Common myeloid progenitor, CD34-positive (primary cell): ENCODE measurements at regions not wholly inside any gene's neighbourhood (a gene's known extent, or its start where the extent isn't known, plus 50 kb on each side); places are given as distances from the start of the nearest gene placed in this dataset.

Source experiments
- CTCF ChIA-PET: fragments of 350-600 bp; sonication (Branson Sonifier 250); formaldehyde crosslinking; loops from one replicate; lab custom pipeline; 2021; ENCODE audit warnings: antibody characterized with exemption; lab: Charles Lee
- POLR2A ChIA-PET: fragments of 350-600 bp; sonication (Branson Sonifier 250); formaldehyde crosslinking; loops from one replicate; lab custom pipeline; 2021; ENCODE audit warnings: antibody characterized with exemption; lab: Charles Lee
- DNase-seq, 3 donors: peaks; one replicate each; pipeline versions ENCODE4 v3.0.0 to v3.0.0-alpha.2; 2013
- H3K27ac ChIP-seq, 2 experiments: 1 replicate in 1 of 2; 2 replicates in 1 of 2; pipeline ENCODE4 v1.7.0; 2013; ENCODE audit warnings: inconsistent platforms in 2 of 2, low read length in 2 of 2, mild to moderate bottlenecking in 2 of 2, low read depth in 1 of 2, moderate library complexity in 1 of 2; ENCODE audit not compliant: severe bottlenecking in 2 of 2, insufficient read depth in 1 of 2, poor library complexity in 1 of 2
- H3K27me3 ChIP-seq, 5 experiments: replicated peaks in 2 of 5; 1 replicate in 3 of 5; 2 replicates in 2 of 5; pipeline versions ENCODE4 v1.6.1 to v1.7.0; 2013; ENCODE audit warnings: low read length in 4 of 5, mild to moderate bottlenecking in 2 of 5, moderate library complexity in 2 of 5, inconsistent platforms in 1 of 5; ENCODE audit not compliant: insufficient read depth in 5 of 5, control insufficient read depth in 4 of 5
- H3K36me3 ChIP-seq, 4 experiments: 1 replicate in 2 of 4; 2 replicates in 2 of 4; pipeline versions ENCODE4 v1.6.1 to v1.7.0; 2013; ENCODE audit warnings: low read length in 3 of 4, control low read depth in 1 of 4, mild to moderate bottlenecking in 1 of 4; ENCODE audit not compliant: control insufficient read depth in 4 of 4, insufficient read depth in 4 of 4
- H3K4me1 ChIP-seq, 4 experiments: 1 replicate in 3 of 4; 2 replicates in 1 of 4; pipeline versions ENCODE4 v1.6.1 to v1.7.1; 2013; ENCODE audit warnings: low read length in 3 of 4, mild to moderate bottlenecking in 3 of 4, control low read depth in 1 of 4, inconsistent platforms in 1 of 4, moderate library complexity in 1 of 4; ENCODE audit not compliant: control insufficient read depth in 4 of 4, insufficient read depth in 4 of 4; ENCODE audit errors: control extremely low read depth in 1 of 4
- H3K4me3 ChIP-seq, 7 experiments: 1 replicate in 4 of 7; 2 replicates in 3 of 7; pipeline versions ENCODE4 v1.5.1 to v1.7.0; 2013; ENCODE audit warnings: mild to moderate bottlenecking in 7 of 7, low read length in 6 of 7, moderate library complexity in 6 of 7, inconsistent platforms in 2 of 7, low read depth in 2 of 7, control low read depth in 1 of 7; ENCODE audit not compliant: insufficient read depth in 4 of 7, control insufficient read depth in 1 of 7; ENCODE audit errors: extremely low read depth in 1 of 7
- H3K9me3 ChIP-seq, 5 experiments: 1 replicate in 4 of 5; 2 replicates in 1 of 5; pipeline versions ENCODE4 v1.6.1 to v1.7.1; 2013; ENCODE audit warnings: low read length in 4 of 5, mild to moderate bottlenecking in 2 of 5, inconsistent platforms in 1 of 5, low read depth in 1 of 5, moderate library complexity in 1 of 5; ENCODE audit not compliant: control insufficient read depth in 4 of 5, insufficient read depth in 2 of 5; ENCODE audit errors: control extremely low read depth in 1 of 5
- WGBS: methylation state at CpG from one replicate; pipeline ENCODE4 v1.1.5; 2013; ENCODE audit not compliant: insufficient coverage; 5-methylcytosine and 5-hydroxymethylcytosine counted together

DNA sequence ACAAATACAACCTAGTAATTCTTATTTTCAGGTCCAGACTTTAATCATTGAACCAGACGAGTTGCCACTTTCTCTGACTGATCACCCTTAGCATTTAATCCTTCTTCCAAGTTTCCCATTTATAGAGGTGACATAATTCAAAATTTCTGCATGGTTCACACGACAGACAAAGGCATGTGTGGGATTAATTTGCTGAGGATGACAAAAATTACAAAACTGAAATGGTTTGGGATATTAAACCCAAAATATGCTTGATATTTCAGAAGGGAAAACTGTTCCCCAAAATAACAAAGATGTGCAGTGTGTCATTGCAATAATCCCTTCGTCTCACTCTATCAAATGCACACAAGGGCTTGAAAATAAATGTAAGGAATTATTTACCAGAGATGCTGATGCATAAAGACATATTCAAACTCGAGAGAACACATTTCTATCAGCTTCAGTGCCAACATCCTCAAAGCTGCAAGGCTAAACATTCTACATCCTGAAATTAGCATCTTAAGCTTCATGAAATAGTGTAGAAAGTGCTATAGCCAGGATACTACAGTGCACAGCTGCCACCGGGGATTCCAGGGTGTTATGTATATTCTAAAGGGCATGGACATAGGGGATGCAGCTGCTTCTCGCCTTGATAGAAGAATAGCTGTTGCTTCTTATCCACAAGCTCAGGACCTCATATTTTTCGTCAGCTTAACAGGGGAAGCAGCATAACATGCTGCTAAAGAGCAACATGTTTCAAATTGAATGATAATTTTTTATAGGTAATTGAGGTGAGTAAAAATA lies 198.7 kb upstream of the SLITRK1 start:
- H3K36me3 ChIP-seq: no peaks in the 10 kb centered on the region
- H3K27ac ChIP-seq: no peak overlapping the region
- ChIA-PET POLR2A (no interaction called here), CTCF (interaction anchor here (1.4 kb wide), 1 partner anchor 62 kb away, joined by 3 read pairs; no protein-coding TSS in a partner anchor)
- H3K4me3 ChIP-seq: no peak overlapping the region
- no peaks in the 10 kb centered on the region for H3K4me1 ChIP-seq
- DNase-seq: no peak
- 100% methylated on average over 3 of the region's 7 CpGs for WGBS
- H3K27me3 ChIP-seq: no peaks in the 10 kb centered on the region
- peaks cover 0 to 3% (median 0%) of the 10 kb centered on the region in 5 experiments for H3K9me3 ChIP-seq

DNA sequence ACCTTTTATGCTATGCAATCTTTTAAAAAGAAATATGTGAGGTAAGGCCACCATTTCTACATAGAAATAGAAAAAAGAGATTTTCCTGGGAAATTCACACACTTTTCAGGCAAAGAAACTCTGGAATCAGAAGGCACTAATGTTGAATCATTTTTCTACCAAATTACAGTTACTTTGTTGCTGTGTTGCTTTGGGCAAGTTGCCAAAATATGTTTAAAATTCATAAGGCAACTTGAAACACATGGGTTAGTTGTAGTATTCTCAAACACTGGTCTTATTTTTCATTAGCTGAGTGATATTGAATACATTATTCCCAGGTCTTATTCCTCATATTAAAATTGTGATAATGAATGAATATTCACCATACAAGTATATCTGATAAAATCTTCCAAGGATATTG lies 195.0 kb upstream of the SLITRK1 start:
- Histone ChIP-seq H3K27ac (no peak overlapping the region), H3K4me1 (no peaks in the 10 kb centered on the region), H3K4me3 (no peak overlapping the region), H3K27me3 (no peaks in the 10 kb centered on the region), H3K9me3 (no peaks in the 10 kb centered on the region), H3K36me3 (no peaks in the 10 kb centered on the region)
- ChIA-PET POLR2A (no interaction called here), CTCF (no interaction called here)
- peak in 1 of 3 donors; percentile 1 for DNase-seq

GRCh38 chr13:84076280-84076679 lies 194.0 kb upstream of the SLITRK1 start:
- no peaks in the 10 kb centered on the region for H3K9me3 ChIP-seq
- no peaks in the 10 kb centered on the region for H3K4me1 ChIP-seq
- no peak overlapping the region for H3K27ac ChIP-seq
- no peak overlapping the region for H3K4me3 ChIP-seq
- DNase-seq: no peak
- 100% methylated on average over 1 of the region's 1 CpG for WGBS
- no peaks in the 10 kb centered on the region for H3K27me3 ChIP-seq
- no peaks in the 10 kb centered on the region for H3K36me3 ChIP-seq
- ChIA-PET CTCF (no interaction called here), POLR2A (no interaction called here)

GRCh38 chr13:84050536-84050935 lies 168.3 kb upstream of the SLITRK1 start:
- ChIA-PET CTCF (no interaction called here), POLR2A (no interaction called here)
- Histone ChIP-seq H3K4me1 (no peaks in the 10 kb centered on the region), H3K4me3 (no peak overlapping the region), H3K36me3 (no peaks in the 10 kb centered on the region), H3K27ac (no peak overlapping the region), H3K9me3 (peaks cover 0 to 9% (median 0%) of the 10 kb centered on the region in 5 experiments), H3K27me3 (no peaks in the 10 kb centered on the region)
- WGBS: no CpG with 5 or more reads among the region's 3 CpGs
- DNase-seq: no peak

GRCh38 chr13:84049443-84050219 lies 167.4 kb upstream of the SLITRK1 start:
- POLR2A ChIA-PET: no interaction called here
- Histone ChIP-seq H3K36me3 (no peaks in the 10 kb centered on the region), H3K27me3 (no peaks in the 10 kb centered on the region), H3K9me3 (peaks cover 0 to 3% (median 0%) of the 10 kb centered on the region in 5 experiments), H3K4me3 (no peak overlapping the region), H3K27ac (no peak overlapping the region), H3K4me1 (no peaks in the 10 kb centered on the region)
- CTCF ChIA-PET: no interaction called here
- DNase-seq: no peak
- WGBS: no CpG with 5 or more reads among the region's 2 CpGs

DNA sequence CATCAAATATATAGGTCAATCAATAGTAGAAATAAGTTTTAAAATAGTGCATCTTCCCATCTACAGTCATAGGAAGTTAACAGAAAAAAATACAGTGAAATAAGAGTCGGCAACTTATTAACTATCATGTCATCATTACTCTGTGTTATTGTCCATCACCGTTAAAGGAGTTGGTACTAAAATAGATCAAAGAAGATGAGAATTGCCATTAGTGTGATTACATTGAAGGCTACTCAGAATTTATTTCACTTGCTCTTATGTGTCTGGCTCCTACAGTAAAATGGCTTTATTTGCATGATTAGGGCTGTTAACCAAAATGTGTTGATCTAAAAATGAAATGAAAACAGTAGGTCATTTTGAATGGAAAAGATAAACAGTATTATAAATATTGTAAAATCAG lies 162.5 kb upstream of the SLITRK1 start:
- no peaks in the 10 kb centered on the region for H3K9me3 ChIP-seq
- no peak overlapping the region for H3K27ac ChIP-seq
- no peaks in the 10 kb centered on the region for H3K27me3 ChIP-seq
- WGBS: no CpG with 5 or more reads among the region's 2 CpGs
- H3K4me3 ChIP-seq: no peak overlapping the region
- DNase-seq: no peak
- no peaks in the 10 kb centered on the region for H3K4me1 ChIP-seq
- ChIA-PET POLR2A (no interaction called here), CTCF (no interaction called here)
- H3K36me3 ChIP-seq: no peaks in the 10 kb centered on the region

DNA sequence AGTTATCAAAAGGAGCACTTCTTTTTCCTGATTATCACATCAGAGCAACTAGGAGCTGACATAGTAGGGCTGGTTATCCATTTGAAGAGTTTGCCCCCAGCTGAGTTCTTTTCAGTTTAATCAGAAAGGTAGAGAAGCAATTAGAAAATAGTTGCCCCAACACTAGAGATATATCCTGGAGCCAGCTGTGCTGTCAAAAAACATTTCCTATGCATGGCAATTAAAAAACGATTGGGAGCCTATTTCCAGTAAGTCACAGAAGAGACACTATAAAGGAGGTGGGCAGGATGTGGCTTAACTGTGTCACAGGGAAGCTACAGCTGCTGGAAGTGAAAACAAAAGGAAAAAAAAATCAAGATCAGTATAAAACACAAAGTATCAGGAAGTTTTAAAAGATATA lies 155.7 kb upstream of the SLITRK1 start:
- H3K4me3 ChIP-seq: peak overlapping the region in 1 of 7 experiments; percentile 13
- H3K4me1 ChIP-seq: peaks cover 0 to 21% (median 10%) of the 10 kb centered on the region in 4 experiments
- H3K36me3 ChIP-seq: no peaks in the 10 kb centered on the region
- no CpG with 5 or more reads among the region's 1 CpG for WGBS
- POLR2A ChIA-PET: no interaction called here
- H3K9me3 ChIP-seq: no peaks in the 10 kb centered on the region
- H3K27me3 ChIP-seq: no peaks in the 10 kb centered on the region
- DNase-seq: peak in 2 of 3 donors; percentile 41 to 55
- H3K27ac ChIP-seq: no peak overlapping the region
- CTCF ChIA-PET: interaction anchor here (1.5 kb wide), 1 partner anchor 234 kb away, joined by 3 read pairs; no protein-coding TSS in a partner anchor
